COLO829 (cell line): ENCODE measurements at regions not wholly inside any gene's neighbourhood (a gene's known extent, or its start where the extent isn't known, plus 50 kb on each side); places are given as distances from the start of the nearest gene placed in this dataset.
"Not testable (repeated sequence)": the region's sequence is repeated elsewhere in the genome, so short reads cannot be mapped to it uniquely, and the experiment has no call there.

ENCODE experiments used
- DNase-seq: peaks from one replicate; pipeline ENCODE4 v3.0.0; 2012; ENCODE audit warnings: low spot score

DNA sequence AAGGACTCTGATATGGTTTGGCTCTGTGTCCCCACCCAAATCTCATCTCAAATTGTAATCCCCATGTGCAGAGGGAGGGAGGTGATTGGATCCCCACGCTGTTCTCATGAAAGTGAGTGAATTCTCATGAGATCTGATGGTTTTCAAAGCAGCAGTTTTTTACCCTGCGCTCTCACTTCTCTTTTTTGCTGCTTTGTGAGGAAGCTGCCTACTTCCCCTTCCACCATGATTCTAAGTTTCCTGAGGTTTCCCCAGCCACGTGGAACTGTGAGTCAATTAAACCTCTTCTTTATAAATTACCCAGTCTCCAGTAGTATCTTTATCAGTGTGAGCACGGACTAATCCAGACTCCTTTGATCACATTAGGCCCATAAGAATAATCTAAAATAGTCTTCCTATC lies 719.7 kb upstream of the CDH8 start:
- DNase-seq: no peak

- no peak for DNase-seq
Measured at GRCh38 chr16:62752854-62753253, 716.6 kb upstream of the CDH8 start.

- DNase-seq: no peak
Measured at GRCh38 chr16:62751218-62751617, 715.0 kb upstream of the CDH8 start.

- no peak for DNase-seq
Measured at GRCh38 chr16:62741692-62742091, 705.5 kb upstream of the CDH8 start.

- no peak for DNase-seq
Measured at GRCh38 chr16:62738666-62739460, 702.6 kb upstream of the CDH8 start.

DNA sequence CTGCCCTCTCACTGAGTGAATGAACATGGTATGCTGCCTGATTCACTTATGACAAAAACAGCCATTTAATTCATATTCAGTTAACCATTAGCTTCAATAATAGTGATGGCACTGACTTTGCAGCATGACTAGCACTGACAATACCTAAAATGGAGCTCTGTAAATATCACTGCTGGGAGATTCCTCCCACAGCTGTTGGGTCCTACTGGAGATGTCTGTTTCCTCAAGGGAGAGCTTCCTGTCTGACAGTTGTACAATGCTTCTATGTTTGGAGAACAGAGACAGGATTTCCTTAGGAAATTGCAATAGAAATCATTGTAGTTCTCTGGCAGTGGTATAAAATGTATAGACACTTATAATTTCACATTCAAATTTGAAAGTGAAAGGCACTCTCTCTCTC lies 695.9 kb upstream of the CDH8 start:
- DNase-seq: no peak

- DNase-seq: not testable (repeated sequence)
Measured at GRCh38 chr16:62724670-62725269, 688.5 kb upstream of the CDH8 start.

GRCh38 chr16:62720651-62721050 lies 684.4 kb upstream of the CDH8 start:
- DNase-seq: no peak

DNA sequence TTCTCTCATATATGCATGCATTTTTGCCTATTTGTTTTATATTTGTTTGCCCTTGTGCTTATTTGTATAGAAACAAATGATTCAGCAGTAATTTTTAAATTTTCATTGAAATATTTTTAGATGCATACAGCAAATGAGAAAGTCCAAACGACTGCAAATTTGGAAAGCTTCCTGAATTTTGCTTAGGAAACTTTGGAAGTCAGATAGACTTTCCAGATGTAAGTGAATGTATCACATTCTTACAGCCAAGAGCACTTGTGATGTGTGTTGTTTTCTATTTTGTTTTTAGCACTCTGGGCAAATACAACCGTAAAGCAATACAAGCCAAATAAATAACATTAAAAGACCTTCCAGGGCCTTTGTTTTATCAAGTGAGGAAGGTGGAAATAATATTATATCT lies 680.8 kb upstream of the CDH8 start:
- no peak for DNase-seq

GRCh38 chr16:62715701-62716100 lies 679.5 kb upstream of the CDH8 start:
- no peak for DNase-seq

GRCh38 chr16:62712566-62712965 lies 676.3 kb upstream of the CDH8 start:
- DNase-seq: no peak

GRCh38 chr16:62711797-62712196 lies 675.6 kb upstream of the CDH8 start:
- no peak for DNase-seq

DNA sequence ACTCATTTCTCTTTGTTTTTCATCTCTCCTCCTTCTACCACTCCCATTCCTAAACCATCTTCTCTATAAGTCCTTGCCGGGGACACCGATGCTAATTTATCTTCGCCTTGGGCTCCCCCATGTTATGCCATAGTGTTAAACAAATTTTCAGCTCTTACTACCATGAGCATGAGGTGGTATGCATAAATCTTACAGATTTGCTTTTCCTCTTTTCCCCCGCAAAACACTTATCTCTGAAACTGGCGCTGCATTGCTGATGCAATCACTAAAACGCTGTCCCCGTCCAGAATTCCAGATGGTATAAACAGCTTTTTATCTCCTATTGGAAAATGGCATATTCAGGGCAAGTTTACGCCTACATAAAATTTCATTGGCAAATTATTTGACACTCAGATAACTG lies 673.6 kb upstream of the CDH8 start:
- no peak for DNase-seq

DNA sequence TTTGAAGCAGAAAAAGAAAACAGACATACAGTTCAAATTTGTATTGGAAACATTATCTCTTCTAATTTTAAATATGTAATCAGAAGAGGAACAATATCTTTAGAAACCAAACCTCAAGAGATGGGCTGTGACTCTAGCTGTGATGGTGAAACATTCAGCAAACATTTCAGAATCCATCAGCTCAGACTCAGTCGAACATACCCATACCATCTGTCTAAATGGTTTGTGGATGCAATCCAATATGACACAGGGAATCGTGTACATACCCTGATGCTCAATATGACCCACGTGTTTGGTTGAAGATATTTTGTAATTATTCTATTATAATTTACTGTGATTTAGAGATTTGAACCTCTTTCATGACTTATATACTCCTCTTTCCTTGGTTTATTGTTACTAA lies 665.2 kb upstream of the CDH8 start:
- DNase-seq: no peak

- DNase-seq: no peak
Measured at GRCh38 chr16:62700426-62701294, 664.4 kb upstream of the CDH8 start.

DNA sequence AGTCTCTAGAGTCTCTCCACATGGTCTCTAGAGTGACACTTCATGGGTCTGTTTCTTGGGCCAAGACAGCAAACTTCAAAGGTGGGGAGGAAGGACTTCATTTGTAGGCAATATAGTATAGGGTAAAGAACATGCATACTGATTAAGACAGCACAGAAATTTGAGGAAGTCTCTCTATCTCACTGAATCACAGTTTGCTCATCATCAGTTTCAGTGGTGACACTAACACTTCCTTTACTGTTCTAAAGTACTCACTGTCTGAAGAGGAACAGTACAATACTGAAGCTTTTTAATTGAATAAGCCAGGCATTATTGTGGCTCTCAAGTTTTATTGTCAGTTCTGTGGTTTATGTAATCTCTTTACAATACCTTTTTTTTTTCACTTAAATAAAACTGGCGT lies 656.4 kb upstream of the CDH8 start:
- DNase-seq: no peak

- DNase-seq: no peak
Measured at GRCh38 chr16:62681819-62682218, 645.6 kb upstream of the CDH8 start.

GRCh38 chr16:62678796-62679195 lies 642.6 kb upstream of the CDH8 start:
- no peak for DNase-seq

DNA sequence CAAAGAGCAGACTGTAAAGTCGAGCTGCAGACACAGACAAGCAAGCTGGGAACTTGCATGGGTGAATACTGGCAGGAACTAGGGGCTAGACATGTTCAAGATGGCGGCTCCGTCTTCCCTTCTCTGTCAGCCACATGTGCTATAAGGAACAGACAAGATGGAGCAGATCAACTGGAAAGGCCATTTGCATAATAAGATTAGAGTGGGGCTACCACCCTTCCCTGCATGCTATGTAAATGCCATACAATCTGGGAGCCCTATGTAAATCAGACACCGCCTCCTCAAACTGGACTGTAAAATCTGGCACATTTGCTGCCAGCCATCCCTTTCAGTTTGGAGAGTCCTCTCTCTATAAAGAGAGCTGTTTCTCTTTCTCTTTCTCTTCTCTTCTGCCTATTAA lies 640.1 kb upstream of the CDH8 start:
- no peak for DNase-seq

- DNase-seq: no peak
Measured at GRCh38 chr16:62665269-62665668, 629.0 kb upstream of the CDH8 start.

GRCh38 chr16:62664566-62664965 lies 628.3 kb upstream of the CDH8 start:
- no peak for DNase-seq

DNA sequence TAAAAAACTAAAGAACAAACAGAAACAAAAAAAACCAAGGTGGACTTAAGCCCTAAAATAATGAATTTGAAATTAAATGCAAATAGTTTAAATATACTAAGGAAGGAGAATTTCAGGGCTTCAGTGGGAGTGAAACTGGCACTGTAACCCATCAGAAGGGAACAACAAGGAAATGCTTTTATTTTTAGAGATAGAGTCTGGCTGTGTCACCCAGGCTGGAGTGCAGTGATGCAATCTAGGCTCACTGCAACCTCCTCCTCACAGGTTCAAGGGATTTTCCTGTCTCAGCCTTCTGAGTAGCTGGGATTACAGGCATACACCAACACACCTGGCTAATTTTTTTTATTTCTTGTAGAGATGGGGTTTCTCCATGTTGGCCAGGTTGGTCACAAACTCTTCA lies 625.2 kb upstream of the CDH8 start:
- DNase-seq: no peak

GRCh38 chr16:62657116-62657515 lies 620.9 kb upstream of the CDH8 start:
- no peak for DNase-seq
